HEK293T (cell line): ENCODE measurements at regions not wholly inside any gene's neighbourhood (a gene's known extent, or its start where the extent isn't known, plus 50 kb on each side); places are given as distances from the start of the nearest gene placed in this dataset.

Experiments used
- CTCF ChIA-PET: fragments of 350-600 bp; formaldehyde crosslinking; extraction: SDS; loops from one replicate; lab custom pipeline; 2021; ENCODE audit warnings: antibody characterized with exemption, inconsistent platforms; lab: Yijun Ruan, JAX
- POLR2A ChIA-PET: fragments of 350-600 bp; formaldehyde crosslinking; extraction: SDS; loops from one replicate; lab custom pipeline; 2020; ENCODE audit warnings: antibody characterized with exemption, inconsistent platforms; lab: Yijun Ruan, JAX
- DNase-seq: peaks from one replicate; pipeline ENCODE4 v3.0.0; 2012; ENCODE audit warnings: mixed read lengths; ENCODE audit errors: extremely low spot score
- ARNT ChIP-seq: fragments of 450-650 bp; IDR thresholded peaks from 2 replicates; pipeline ENCODE4 v1.6.1; 2017; ENCODE audit warnings: mild to moderate bottlenecking
- BHLHE40 ChIP-seq: fragments of 450-650 bp; IDR thresholded peaks from 2 replicates; pipeline ENCODE4 v1.6.1; 2016; ENCODE audit warnings: mild to moderate bottlenecking, moderate library complexity, borderline replicate concordance
- CTBP1 ChIP-seq: fragments of 450-650 bp; IDR thresholded peaks from 2 replicates; pipeline ENCODE4 v1.6.1; 2016; ENCODE audit warnings: borderline replicate concordance
- ELF4 ChIP-seq: fragments of 450-650 bp; IDR thresholded peaks from 2 replicates; pipeline ENCODE4 v1.6.1; 2017; ENCODE audit warnings: antibody characterized with exemption
- FOXA1 ChIP-seq: fragments of 450-650 bp; IDR thresholded peaks from 2 replicates; pipeline ENCODE4 v1.6.1; 2016; ENCODE audit warnings: mild to moderate bottlenecking
- FOXK2 ChIP-seq: fragments of 450-650 bp; IDR thresholded peaks from 2 replicates; pipeline ENCODE4 v1.6.1; 2016; ENCODE audit warnings: mild to moderate bottlenecking
- FOXM1 ChIP-seq: fragments of 450-650 bp; IDR thresholded peaks from 2 replicates; pipeline ENCODE4 v1.6.1; 2017; ENCODE audit warnings: mild to moderate bottlenecking, borderline replicate concordance
- HDGF ChIP-seq: fragments of 450-650 bp; IDR thresholded peaks from 2 replicates; pipeline ENCODE4 v1.6.1; 2017; ENCODE audit warnings: antibody characterized with exemption, borderline replicate concordance
- L3MBTL2 ChIP-seq: fragments of 450-650 bp; conservative IDR thresholded peaks from 2 replicates; pipeline ENCODE4 v1.6.1; 2016; ENCODE audit warnings: mild to moderate bottlenecking
- LEF1 ChIP-seq: fragments of 450-650 bp; IDR thresholded peaks from 2 replicates; pipeline ENCODE4 v1.6.1; 2017; ENCODE audit warnings: mild to moderate bottlenecking, borderline replicate concordance
- NFRKB ChIP-seq: fragments of 450-650 bp; IDR thresholded peaks from 2 replicates; pipeline ENCODE4 v1.6.1; 2016; ENCODE audit warnings: mild to moderate bottlenecking, moderate library complexity
- SP1 ChIP-seq: fragments of 450-650 bp; IDR thresholded peaks from 2 replicates; pipeline ENCODE4 v1.6.1; 2017
- SUZ12 ChIP-seq: fragments of 450-650 bp; IDR thresholded peaks from 2 replicates; pipeline ENCODE4 v1.6.1; 2016; ENCODE audit warnings: mild to moderate bottlenecking
- TARDBP ChIP-seq: fragments of 450-650 bp; IDR thresholded peaks from 2 replicates; pipeline ENCODE4 v1.6.1; 2016
- ZNF384 ChIP-seq: fragments of 450-650 bp; IDR thresholded peaks from 2 replicates; pipeline ENCODE4 v1.6.1; 2016
- TF ChIP-seq, protein P1 (sequence below): fragments of 450-650 bp; IDR thresholded peaks from 2 replicates; pipeline ENCODE4 v1.6.1; 2016

- TF ChIP-seq ZNF384 (no peak), ARNT (no peak), ELF4 (no peak), FOXK2 (no peak), SP1 (no peak), CTBP1 (no peak), NFRKB (no peak)
- TF ChIP-seq, protein P1, sequence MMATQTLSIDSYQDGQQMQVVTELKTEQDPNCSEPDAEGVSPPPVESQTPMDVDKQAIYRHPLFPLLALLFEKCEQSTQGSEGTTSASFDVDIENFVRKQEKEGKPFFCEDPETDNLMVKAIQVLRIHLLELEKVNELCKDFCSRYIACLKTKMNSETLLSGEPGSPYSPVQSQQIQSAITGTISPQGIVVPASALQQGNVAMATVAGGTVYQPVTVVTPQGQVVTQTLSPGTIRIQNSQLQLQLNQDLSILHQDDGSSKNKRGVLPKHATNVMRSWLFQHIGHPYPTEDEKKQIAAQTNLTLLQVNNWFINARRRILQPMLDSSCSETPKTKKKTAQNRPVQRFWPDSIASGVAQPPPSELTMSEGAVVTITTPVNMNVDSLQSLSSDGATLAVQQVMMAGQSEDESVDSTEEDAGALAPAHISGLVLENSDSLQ: no peak
- CTCF ChIA-PET: no interaction called here
- DNase-seq: no peak
- POLR2A ChIA-PET: interaction anchor here (1.0 kb wide), 1 partner anchor 21 kb away, joined by 4 read pairs; no protein-coding TSS in a partner anchor
Measured at GRCh38 chr5:123786411-123786810, 274.4 kb downstream of the CSNK1G3 start.

DNA sequence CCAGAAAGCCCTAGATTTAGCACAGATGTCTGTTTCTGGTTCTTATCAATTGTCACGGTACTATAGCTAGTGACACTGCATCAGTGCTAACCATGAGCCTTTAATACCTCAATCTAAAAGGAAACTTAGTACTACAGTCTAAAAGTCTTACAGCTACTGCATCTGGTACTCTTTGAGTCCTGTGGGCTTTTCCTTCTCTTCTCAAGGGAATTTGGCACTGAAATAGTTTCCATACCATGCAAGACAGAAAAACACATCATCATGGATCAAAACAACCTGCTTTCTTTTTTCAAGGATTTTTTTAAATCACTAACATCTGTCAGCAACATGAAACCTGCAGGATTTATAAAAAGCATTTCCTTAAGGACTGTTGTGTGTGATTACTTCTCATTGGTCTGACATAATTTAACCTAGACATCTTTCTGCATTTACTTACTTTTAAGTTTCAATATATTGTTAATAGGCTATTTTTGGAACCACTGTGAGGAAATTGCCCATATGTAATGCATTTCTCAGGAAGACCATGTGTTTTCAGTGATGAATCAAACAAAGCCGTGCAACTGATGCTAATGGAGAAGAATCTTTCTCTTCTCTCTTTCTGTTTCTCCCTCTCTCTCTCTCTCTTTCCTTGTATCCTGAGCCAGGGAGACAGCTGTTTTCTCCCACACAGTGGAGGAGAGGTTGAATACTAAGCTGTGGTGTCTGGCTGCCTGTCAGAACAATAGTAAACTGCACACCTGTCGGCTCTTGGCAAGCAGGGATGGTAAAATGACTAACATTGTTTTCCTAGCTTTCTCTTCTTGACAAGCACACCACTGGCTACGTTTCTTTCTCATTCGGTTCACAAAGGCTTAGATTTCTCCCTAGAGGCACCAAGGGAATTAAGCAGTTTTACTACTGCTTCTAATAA, 273.4 kb downstream of the CSNK1G3 start:
- CTCF ChIA-PET: interaction anchor here (0.5 kb wide), 1 partner anchor 13 kb away, joined by 7 read pairs; no protein-coding TSS in a partner anchor

GRCh38 chr5:123783421-123783820, 271.4 kb downstream of the CSNK1G3 start:
- TF ChIP-seq ZNF384 (no peak), TARDBP (no peak), ARNT (no peak), ELF4 (no peak), SP1 (no peak), SUZ12 (no peak)
- TF ChIP-seq, protein P1: no peak
- POLR2A ChIA-PET: no interaction called here
- CTCF ChIA-PET: no interaction called here
- no peak for DNase-seq

More for the DNA sequence above, 273.4 kb downstream of the CSNK1G3 start:
- DNase-seq: no peak
- TF ChIP-seq HDGF (no peak), ELF4 (no peak), NFRKB (no peak), FOXM1 (no peak), CTBP1 (no peak), FOXK2 (no peak), SUZ12 (no peak), SP1 (no peak), LEF1 (no peak), ARNT (no peak), ZNF384 (no peak), FOXA1 (no peak), TARDBP (no peak), L3MBTL2 (no peak), BHLHE40 (no peak)
- TF ChIP-seq, protein P1: no peak
- POLR2A ChIA-PET: interaction anchor here (1.0 kb wide), 1 partner anchor 22 kb away, joined by 4 read pairs; no protein-coding TSS in a partner anchor

DNA sequence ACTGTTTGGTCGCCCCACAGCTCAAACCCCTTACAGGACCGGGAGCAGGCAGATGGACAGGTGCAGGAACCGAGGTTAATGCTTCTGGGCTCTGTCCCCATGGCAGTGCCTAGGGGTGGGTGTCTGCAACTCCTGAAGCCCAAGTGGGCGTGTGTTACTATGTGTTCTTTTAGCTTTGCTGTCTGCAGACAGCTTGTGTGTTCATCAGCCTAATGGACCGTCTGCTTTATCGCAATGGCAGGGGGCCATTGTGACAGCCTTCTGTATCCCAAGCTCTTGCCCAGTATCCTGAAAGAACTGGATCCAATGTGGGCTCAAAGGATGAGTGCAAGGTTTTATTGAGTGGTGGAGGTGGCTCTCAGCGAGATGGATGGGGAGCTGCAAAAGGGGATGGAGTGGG, 266.7 kb downstream of the CSNK1G3 start:
- TF ChIP-seq HDGF (no peak), CTBP1 (no peak), FOXM1 (no peak), LEF1 (no peak), BHLHE40 (no peak), FOXK2 (no peak), L3MBTL2 (no peak), NFRKB (no peak), TARDBP (no peak), ARNT (no peak), ZNF384 (no peak), SUZ12 (no peak), FOXA1 (no peak), SP1 (no peak), ELF4 (no peak)
- TF ChIP-seq, protein P1: no peak
- DNase-seq: no peak
- POLR2A ChIA-PET: no interaction called here
- CTCF ChIA-PET: interaction anchor here (0.7 kb wide), 1 partner anchor 27 kb away, joined by 3 read pairs; no protein-coding TSS in a partner anchor

GRCh38 chr5:123776761-123777160, 264.8 kb downstream of the CSNK1G3 start:
- ChIA-PET POLR2A (no interaction called here), CTCF (no interaction called here)
- DNase-seq: no peak
- TF ChIP-seq CTBP1: no peak
- no peak for TF ChIP-seq SUZ12
- TF ChIP-seq FOXA1: no peak
- TF ChIP-seq BHLHE40: no peak
- no peak for TF ChIP-seq NFRKB
- TF ChIP-seq HDGF: no peak
- TF ChIP-seq L3MBTL2: no peak
- no peak for TF ChIP-seq ELF4
- no peak for TF ChIP-seq FOXK2
- TF ChIP-seq TARDBP: no peak
- TF ChIP-seq, protein P1: no peak
- no peak for TF ChIP-seq LEF1
